GM19099 (cell line): ENCODE measurements at regions not wholly inside any gene's neighbourhood (a gene's known extent, or its start where the extent isn't known, plus 50 kb on each side); places are given as distances from the start of the nearest gene placed in this dataset.

Experiments
- POLR2A ChIP-seq: IDR thresholded peaks from 3 replicates; pipeline ENCODE4 v1.6.1; 2011; ENCODE audit warnings: low read depth; ENCODE audit not compliant: insufficient read length; ENCODE audit errors: extremely low read depth

- no peak for TF ChIP-seq POLR2A
These were observed 295.5 kb upstream of the JARID2 start for GRCh38 chr6:14950103-14950969.

GRCh38 chr6:14950970-14951276, 294.9 kb upstream of the JARID2 start:
- TF ChIP-seq POLR2A, result no peak

- no peak for TF ChIP-seq POLR2A
These were observed 294.2 kb upstream of the JARID2 start for GRCh38 chr6:14951704-14952103.

GRCh38 chr6:14953836-14954235, 292.0 kb upstream of the JARID2 start:
- no peak for TF ChIP-seq POLR2A

- no peak for TF ChIP-seq POLR2A
These were observed 288.4 kb upstream of the JARID2 start for GRCh38 chr6:14957355-14958059.

- no peak for TF ChIP-seq POLR2A
These were observed 286.5 kb upstream of the JARID2 start for GRCh38 chr6:14959324-14959885.

- no peak for TF ChIP-seq POLR2A
These were observed 281.2 kb upstream of the JARID2 start for GRCh38 chr6:14964556-14965270.

GRCh38 chr6:14965424-14966075, 280.3 kb upstream of the JARID2 start:
- no peak for TF ChIP-seq POLR2A

- no peak for TF ChIP-seq POLR2A
These were observed 279.6 kb upstream of the JARID2 start for GRCh38 chr6:14966096-14966905.

GRCh38 chr6:14966906-14967711, 278.8 kb upstream of the JARID2 start:
- TF ChIP-seq POLR2A, result no peak

GRCh38 chr6:14968056-14968637, 277.7 kb upstream of the JARID2 start:
- TF ChIP-seq POLR2A, result no peak

GRCh38 chr6:14969126-14969525, 276.7 kb upstream of the JARID2 start:
- no peak for TF ChIP-seq POLR2A
